Right lobe of liver (tissue), 4 donors: ENCODE measurements at regions not wholly inside any gene's neighbourhood (a gene's known extent, or its start where the extent isn't known, plus 50 kb on each side); places are given as distances from the start of the nearest gene placed in this dataset.

Experiments used
- CTCF ChIP-seq, 4 donors: fragments of 200-600 bp in 3 of 4; fragments of 450-650 bp in 1 of 4; IDR thresholded peaks; one replicate each; pipeline versions ENCODE4 v1.5.1 to v1.8.0; 2016 to 2022; ENCODE audit warnings: antibody characterized with exemption in 4 of 4, mild to moderate bottlenecking in 2 of 4
- POLR2A ChIP-seq: fragments of 450-650 bp; IDR thresholded peaks from one replicate; pipeline ENCODE4 v1.6.1; 2017; ENCODE audit warnings: antibody characterized with exemption, mild to moderate bottlenecking
- donor health status: DM: no; HTN: no; CAD: no.
- donor health status: DM: no; HTN: no; CAD: no.
- donor health status: DM: no; HTN: yes; CAD: no.

- TF ChIP-seq POLR2A: no peak
- TF ChIP-seq CTCF (IDR thresholded peaks at IDR 0.05): no peak
These were observed 472.6 kb downstream of the BUD13 start for GRCh38 chr11:116300232-116300631.
